A549 (cell line): ENCODE measurements at regions not wholly inside any gene's neighbourhood (a gene's known extent, or its start where the extent isn't known, plus 50 kb on each side); places are given as distances from the start of the nearest gene placed in this dataset.

ENCODE experiments used
- CHD2 ChIP-seq: fragments of 150-350 bp; IDR thresholded peaks from 2 replicates; pipeline ENCODE4 v1.6.1; 2014; ENCODE audit warnings: low read length; ENCODE audit not compliant: partially characterized antibody
- CTCF ChIP-seq: fragments of >200 bp; sonication (Bioruptor Twin); formaldehyde crosslinking; IDR thresholded peaks from 3 replicates; pipeline ENCODE4 v1.5.1; 2016
- FOXS1 ChIP-seq: fragments of 250-450 bp; sonication (Bioruptor Pico); IDR thresholded peaks from 2 replicates; pipeline ENCODE4 v1.5.0; 2020; ENCODE audit warnings: mild to moderate bottlenecking, moderate library complexity
- HDAC2 ChIP-seq: fragments of 200-600 bp; sonication (generic); IDR thresholded peaks from 2 replicates; pipeline ENCODE4 v1.6.1; 2016
- MAFK ChIP-seq: fragments of 450-650 bp; IDR thresholded peaks from 2 replicates; pipeline ENCODE4 v1.6.1; 2014; ENCODE audit not compliant: partially characterized antibody
- MAX ChIP-seq: IDR thresholded peaks from 2 replicates; pipeline ENCODE4 v1.6.1; 2012
- MYC ChIP-seq: IDR thresholded peaks from 2 replicates; pipeline ENCODE4 v1.6.1; 2012; ENCODE audit warnings: mild to moderate bottlenecking, inconsistent platforms, low read length, improper control_type of control experiment, borderline replicate concordance
- RAD21 ChIP-seq, 2 experiments: fragments of >200 bp in 1 of 2; sonication (Bioruptor Twin) in 1 of 2; formaldehyde crosslinking in 1 of 2; IDR thresholded peaks in 1 of 2; conservative IDR thresholded peaks in 1 of 2; 2 replicates in 1 of 2; 3 replicates in 1 of 2; pipeline ENCODE4 v1.6.1; 2012 to 2018; ENCODE audit warnings: inconsistent platforms in 1 of 2
- RFX5 ChIP-seq: fragments of 450-650 bp; IDR thresholded peaks from 2 replicates; pipeline ENCODE4 v1.7.1; 2014; ENCODE audit warnings: antibody characterized with exemption, mild to moderate bottlenecking, moderate library complexity
- SREBF2 ChIP-seq: fragments of 450-650 bp; IDR thresholded peaks from 2 replicates; pipeline ENCODE4 v1.6.1; 2014; ENCODE audit warnings: mild to moderate bottlenecking, moderate library complexity
- ZC3H11A ChIP-seq: fragments of 450-650 bp; IDR thresholded peaks from 2 replicates; pipeline ENCODE4 v1.6.1; 2014; ENCODE audit warnings: antibody characterized with exemption, mild to moderate bottlenecking

DNA sequence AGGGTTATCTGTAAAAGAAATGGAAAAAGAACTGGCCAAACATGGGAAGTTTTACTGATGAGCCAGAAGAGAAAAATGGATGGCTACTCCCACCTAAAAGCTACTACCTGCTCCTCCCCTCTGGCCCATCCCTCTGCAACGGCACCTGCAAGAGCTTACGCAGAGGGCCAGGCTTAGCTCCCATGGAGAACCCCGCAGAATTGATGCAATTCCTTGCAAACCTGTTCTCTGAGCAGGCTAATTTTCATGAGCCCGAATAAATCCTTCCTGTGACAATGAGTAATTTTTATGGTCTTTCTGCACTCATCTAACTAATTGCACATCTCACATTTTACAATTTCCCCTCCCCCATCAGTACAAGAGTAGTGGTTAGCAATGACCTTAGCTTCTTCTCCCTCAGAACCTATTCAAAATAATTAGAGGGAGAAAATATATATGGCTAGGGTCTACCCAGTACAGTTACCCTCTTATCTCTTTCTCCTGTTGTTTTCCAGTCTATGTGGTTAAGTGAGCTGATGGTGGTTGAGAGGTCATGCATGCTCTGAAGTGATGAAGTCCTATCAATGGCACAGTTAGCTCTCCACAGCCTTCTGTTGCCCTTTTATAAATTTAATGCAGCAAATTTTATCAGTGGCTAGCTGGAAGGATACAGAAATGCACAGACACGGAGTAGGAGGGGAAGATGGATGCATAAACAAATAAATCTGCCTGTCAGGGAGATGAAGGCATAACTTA is 67.7 kb upstream of the NTF3 start:
- no peak for TF ChIP-seq CTCF
- no peak for TF ChIP-seq ZC3H11A
- no peak for TF ChIP-seq MYC
- TF ChIP-seq SREBF2, result no peak
- TF ChIP-seq MAFK, result no peak
- TF ChIP-seq MAX, result no peak
- TF ChIP-seq RFX5, result no peak
- no peak for TF ChIP-seq HDAC2
- TF ChIP-seq CHD2, result no peak
- TF ChIP-seq RAD21 (conservative IDR thresholded peaks at IDR 0.05 in 1 of 2, IDR thresholded peaks at IDR 0.05 in 1 of 2), result no peak
- no peak for TF ChIP-seq FOXS1 (CRISPR knock-in tag)
